Smooth muscle cell (in vitro differentiated cells): ENCODE measurements at regions not wholly inside any gene's neighbourhood (a gene's known extent, or its start where the extent isn't known, plus 50 kb on each side); places are given as distances from the start of the nearest gene placed in this dataset.

Source experiments
- DNase-seq: peaks from one replicate; lab custom pipeline; 2025; ENCODE audit not compliant: unreplicated experiment; lab: John Stamatoyannopoulos, UW
- H2AFZ ChIP-seq: fragments of 200-600 bp; sonication (generic); 2 replicates; pipeline ENCODE4 v1.6.0; 2016; ENCODE audit warnings: antibody characterized with exemption, low read depth, mild to moderate bottlenecking
- H3F3A ChIP-seq: fragments of 200-600 bp; sonication (generic); 2 replicates; pipeline ENCODE4 v1.6.0; 2017; ENCODE audit warnings: antibody characterized with exemption, low read depth
- H3K27ac ChIP-seq: fragments of 200-600 bp; sonication (generic); 2 replicates; pipeline ENCODE4 v1.5.1; 2016; ENCODE audit warnings: low read depth, mild to moderate bottlenecking
- H3K27me3 ChIP-seq: fragments of 200-600 bp; sonication (generic); 2 replicates; pipeline ENCODE4 v1.6.1; 2016; ENCODE audit warnings: low read depth, mild to moderate bottlenecking
- H3K36me3 ChIP-seq: fragments of 200-600 bp; sonication (generic); 2 replicates; pipeline ENCODE4 v1.5.1; 2016; ENCODE audit warnings: low read depth
- H3K4me1 ChIP-seq: fragments of 200-600 bp; sonication (generic); 2 replicates; pipeline ENCODE4 v1.5.1; 2016; ENCODE audit warnings: low read depth
- H3K4me2 ChIP-seq: fragments of 200-600 bp; sonication (generic); 2 replicates; pipeline ENCODE4 v1.6.0; 2016; ENCODE audit warnings: mild to moderate bottlenecking
- H3K4me3 ChIP-seq: fragments of 200-600 bp; sonication (generic); 2 replicates; pipeline ENCODE4 v1.5.1; 2016; ENCODE audit warnings: mild to moderate bottlenecking
- H3K79me2 ChIP-seq: fragments of 200-600 bp; sonication (generic); 2 replicates; pipeline ENCODE4 v1.6.0; 2016; ENCODE audit warnings: low read depth, mild to moderate bottlenecking
- H3K9ac ChIP-seq: fragments of 200-600 bp; sonication (generic); 2 replicates; pipeline ENCODE4 v1.6.0; 2016; ENCODE audit warnings: low read depth
- H3K9me3 ChIP-seq: fragments of 200-600 bp; sonication (generic); replicated peaks from 2 replicates; pipeline ENCODE4 v1.5.1; 2016; ENCODE audit warnings: low read depth
- H4K20me1 ChIP-seq: fragments of 200-600 bp; sonication (generic); 2 replicates; pipeline ENCODE4 v1.6.0; 2016; ENCODE audit warnings: low read depth
- CTCF ChIP-seq: fragments of 200-600 bp; sonication (generic); IDR thresholded peaks from 2 replicates; pipeline ENCODE4 v1.5.1; 2017; ENCODE audit warnings: borderline replicate concordance, mild to moderate bottlenecking, antibody characterized with exemption; ENCODE audit not compliant: insufficient read depth, poor library complexity, severe bottlenecking
- WGBS: methylation state at CpG from one replicate; pipeline ENCODE4 v1.1.7; 2016; ENCODE audit warnings: low lambda C conversion rate; 5-methylcytosine and 5-hydroxymethylcytosine counted together

DNA sequence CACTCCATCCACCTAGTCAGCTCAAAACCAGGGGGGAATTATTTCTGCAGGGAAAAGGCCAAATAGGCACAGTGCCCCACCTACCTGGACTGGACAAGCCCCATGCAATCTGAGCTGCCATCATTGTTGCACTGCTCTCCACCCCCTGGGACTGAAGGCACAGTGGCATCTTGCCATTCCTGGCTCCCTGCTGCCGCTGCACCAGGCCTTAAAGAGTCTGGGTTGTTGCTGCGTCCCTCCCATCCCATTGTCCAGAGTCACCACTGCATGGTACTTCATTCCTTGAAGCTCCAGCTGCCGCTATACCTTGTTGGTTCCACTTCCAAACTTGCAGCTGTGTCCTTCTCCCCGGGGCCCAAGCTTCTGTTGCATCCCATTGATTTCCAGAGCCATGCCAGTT lies 629.7 kb downstream of the STIM2 start:
- no peak overlapping the region for H3K9ac ChIP-seq
- H4K20me1 ChIP-seq: no peaks in the 10 kb centered on the region
- H3K4me1 ChIP-seq: no peaks in the 10 kb centered on the region
- no peaks in the 10 kb centered on the region for H3K79me2 ChIP-seq
- DNase-seq: no peak
- H3K27ac ChIP-seq: no peak overlapping the region
- no peaks in the 10 kb centered on the region for H3K9me3 ChIP-seq
- no peak overlapping the region for H3K4me3 ChIP-seq
- H3K27me3 ChIP-seq: no peaks in the 10 kb centered on the region
- WGBS: 96% methylated on average over 4 of the region's 4 CpGs
- H2AFZ ChIP-seq: no peak overlapping the region
- no peaks in the 10 kb centered on the region for H3K36me3 ChIP-seq
- TF ChIP-seq CTCF: no peak
- H3F3A ChIP-seq: no peaks in the 10 kb centered on the region
- no peak overlapping the region for H3K4me2 ChIP-seq

- H3K27me3 ChIP-seq: no peaks in the 10 kb centered on the region
- no peaks in the 10 kb centered on the region for H3K36me3 ChIP-seq
- H3K4me2 ChIP-seq: no peak overlapping the region
- H2AFZ ChIP-seq: no peak overlapping the region
- WGBS: 94% methylated on average over 2 of the region's 2 CpGs
- H3K4me3 ChIP-seq: no peak overlapping the region
- no peaks in the 10 kb centered on the region for H3F3A ChIP-seq
- no peaks in the 10 kb centered on the region for H4K20me1 ChIP-seq
- H3K9ac ChIP-seq: no peak overlapping the region
- H3K79me2 ChIP-seq: no peaks in the 10 kb centered on the region
- no peaks in the 10 kb centered on the region for H3K4me1 ChIP-seq
- no peak for TF ChIP-seq CTCF
- H3K9me3 ChIP-seq: no peaks in the 10 kb centered on the region
- no peak for DNase-seq
- no peak overlapping the region for H3K27ac ChIP-seq
Observed at GRCh38 chr4:27490766-27491165, 630.1 kb downstream of the STIM2 start.

GRCh38 chr4:27506401-27506800 lies 645.8 kb downstream of the STIM2 start:
- H3K4me3 ChIP-seq: no peak overlapping the region
- H3F3A ChIP-seq: no peaks in the 10 kb centered on the region
- no peak overlapping the region for H3K4me2 ChIP-seq
- no peak for TF ChIP-seq CTCF
- H3K4me1 ChIP-seq: no peaks in the 10 kb centered on the region
- H3K27me3 ChIP-seq: no peaks in the 10 kb centered on the region
- H3K27ac ChIP-seq: no peak overlapping the region
- 95% methylated on average over 1 of the region's 1 CpG for WGBS
- no peaks in the 10 kb centered on the region for H3K9me3 ChIP-seq
- DNase-seq: no peak
- H3K36me3 ChIP-seq: no peaks in the 10 kb centered on the region
- H4K20me1 ChIP-seq: no peaks in the 10 kb centered on the region
- no peak overlapping the region for H3K9ac ChIP-seq
- no peak overlapping the region for H2AFZ ChIP-seq
- H3K79me2 ChIP-seq: no peaks in the 10 kb centered on the region

- TF ChIP-seq CTCF: no peak
- no peak overlapping the region for H3K9ac ChIP-seq
- H3K4me2 ChIP-seq: no peak overlapping the region
- H3F3A ChIP-seq: no peaks in the 10 kb centered on the region
- H3K36me3 ChIP-seq: no peaks in the 10 kb centered on the region
- H4K20me1 ChIP-seq: no peaks in the 10 kb centered on the region
- H3K27me3 ChIP-seq: no peaks in the 10 kb centered on the region
- no peak overlapping the region for H3K4me3 ChIP-seq
- H3K27ac ChIP-seq: no peak overlapping the region
- no peak overlapping the region for H2AFZ ChIP-seq
- 73% methylated on average over 2 of the region's 2 CpGs for WGBS
- no peak for DNase-seq
- no peaks in the 10 kb centered on the region for H3K79me2 ChIP-seq
- no peaks in the 10 kb centered on the region for H3K9me3 ChIP-seq
- H3K4me1 ChIP-seq: no peaks in the 10 kb centered on the region
Observed at GRCh38 chr4:27514711-27515110, 654.1 kb downstream of the STIM2 start.
